GM18505 (cell line): ENCODE measurements at regions not wholly inside any gene's neighbourhood (a gene's known extent, or its start where the extent isn't known, plus 50 kb on each side); places are given as distances from the start of the nearest gene placed in this dataset.

ENCODE experiments used
- ATAC-seq: cut with Tn5 transposase; IDR thresholded peaks from one replicate; pipeline ENCODE4 v1.9.1; 2021; ENCODE audit not compliant: unreplicated experiment
- POLR2A ChIP-seq: IDR thresholded peaks from 4 replicates; pipeline ENCODE4 v1.6.1; 2011; ENCODE audit warnings: borderline replicate concordance; ENCODE audit not compliant: insufficient read depth, insufficient read length; ENCODE audit errors: extremely low read depth

DNA sequence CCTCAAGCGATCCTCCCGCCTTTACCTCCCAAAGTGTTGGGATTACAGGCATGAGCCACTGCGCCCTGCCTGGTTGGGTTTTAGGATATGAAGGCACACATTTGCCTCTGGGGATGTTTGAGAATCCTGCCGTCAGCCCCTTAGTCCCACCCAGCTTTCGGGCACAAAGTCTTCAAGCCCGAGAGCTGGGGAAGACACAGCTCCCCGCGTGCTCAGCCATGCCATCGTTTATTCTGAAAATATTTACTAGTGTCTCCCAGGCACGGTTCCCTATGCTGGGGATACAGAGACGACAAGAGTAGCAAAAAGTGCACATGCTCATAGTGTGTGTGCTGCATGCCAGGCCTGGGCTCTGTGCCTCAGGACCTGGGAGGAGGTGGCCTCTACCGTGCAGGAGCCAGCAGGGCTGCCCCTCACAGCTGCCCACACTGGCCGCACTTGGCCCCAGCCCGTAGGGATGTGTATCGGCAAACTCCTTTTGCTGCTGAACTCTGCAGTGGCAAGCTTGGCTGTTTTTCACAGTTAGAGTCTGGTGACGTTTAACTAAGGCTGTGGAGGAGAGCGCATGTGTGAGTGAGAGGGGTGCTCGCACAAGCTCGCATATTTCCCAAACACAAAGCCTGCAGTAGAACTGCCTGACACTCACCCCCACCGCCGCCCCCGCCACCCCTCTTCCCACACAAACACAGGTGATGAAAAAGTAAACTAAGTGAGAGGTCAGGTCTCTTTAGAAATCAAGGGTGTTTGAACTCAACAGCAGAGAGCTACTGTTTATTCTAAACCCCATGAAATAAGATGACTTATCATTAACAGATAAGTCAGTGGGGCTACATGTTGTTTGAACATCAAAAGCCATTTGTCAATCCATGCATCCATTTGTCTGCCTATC, 266.4 kb downstream of the MRTFB start:
- TF ChIP-seq POLR2A: no peak
- ATAC-seq: no peak

DNA sequence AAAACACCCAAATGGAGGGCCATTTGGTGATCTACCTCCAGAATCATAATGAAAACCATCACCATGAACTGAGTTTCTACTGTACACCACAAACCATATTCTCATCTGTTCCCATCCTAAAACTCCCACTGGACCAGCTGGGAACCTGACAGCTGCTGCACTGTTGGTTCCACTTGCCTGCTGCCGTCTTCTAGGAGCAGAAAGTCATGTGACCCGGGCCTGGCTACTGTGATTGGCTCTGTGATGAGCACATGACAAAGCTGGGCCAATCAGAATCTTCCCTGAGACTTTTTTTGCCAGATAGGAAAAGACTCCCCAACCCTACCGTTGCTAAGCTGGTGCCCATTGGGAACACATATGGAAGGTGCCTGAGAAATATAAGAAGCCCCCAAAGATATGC, 264.2 kb downstream of the MRTFB start:
- no peak for ATAC-seq
- no peak for TF ChIP-seq POLR2A

DNA sequence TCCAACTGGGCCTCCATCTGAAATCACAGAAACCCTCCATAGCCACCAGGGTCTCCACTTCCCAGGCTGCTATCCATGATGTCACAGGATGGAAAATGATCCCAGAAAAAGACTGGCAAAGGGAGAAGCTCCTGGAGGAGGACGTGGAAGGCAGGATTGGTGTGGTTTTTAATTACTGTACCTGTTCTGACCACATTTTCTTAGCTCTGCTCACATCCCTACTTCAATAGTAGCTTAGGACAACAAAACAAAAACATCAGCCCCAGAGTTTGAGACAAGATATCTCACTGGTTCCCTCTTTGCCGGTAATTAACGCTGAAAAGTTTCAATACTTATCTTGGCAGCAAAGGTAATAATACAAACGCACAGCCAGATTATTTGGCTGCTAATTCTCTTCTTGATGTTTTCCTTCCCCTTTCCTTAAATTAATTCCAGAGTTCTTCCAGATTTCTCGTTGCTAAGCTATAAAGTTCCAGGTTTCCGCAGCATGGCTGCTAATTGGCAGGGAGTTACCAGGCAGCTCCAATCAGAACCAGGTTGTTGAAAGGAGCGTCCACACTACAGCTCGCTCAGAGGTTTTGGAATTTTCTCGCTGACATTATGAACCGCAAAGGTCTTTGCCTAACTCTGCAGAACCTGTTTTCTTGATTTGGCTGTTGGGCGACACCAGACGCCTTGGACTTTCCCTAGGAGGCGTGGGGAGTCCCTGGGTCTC, 263.4 kb downstream of the MRTFB start:
- ATAC-seq: no peak
- no peak for TF ChIP-seq POLR2A

DNA sequence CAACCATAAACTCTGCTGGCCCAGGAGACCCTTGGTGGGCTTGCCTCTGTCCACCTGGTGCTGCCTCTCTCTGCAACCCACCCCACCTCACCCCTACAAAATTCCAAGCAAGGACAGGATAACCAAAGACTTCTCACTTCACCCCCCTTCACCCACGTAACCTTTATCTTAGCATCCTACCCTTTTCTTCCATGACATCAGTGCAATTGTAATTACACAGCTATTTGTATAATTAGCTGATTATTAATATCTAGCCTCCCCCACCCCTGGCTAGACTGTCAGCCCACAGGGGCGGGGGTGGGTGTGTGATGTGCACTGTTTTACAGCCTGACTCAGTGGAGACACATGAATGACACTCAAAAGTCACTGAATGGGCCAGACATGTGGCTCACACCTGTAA, 262.2 kb downstream of the MRTFB start:
- TF ChIP-seq POLR2A: no peak
- ATAC-seq: no peak

DNA sequence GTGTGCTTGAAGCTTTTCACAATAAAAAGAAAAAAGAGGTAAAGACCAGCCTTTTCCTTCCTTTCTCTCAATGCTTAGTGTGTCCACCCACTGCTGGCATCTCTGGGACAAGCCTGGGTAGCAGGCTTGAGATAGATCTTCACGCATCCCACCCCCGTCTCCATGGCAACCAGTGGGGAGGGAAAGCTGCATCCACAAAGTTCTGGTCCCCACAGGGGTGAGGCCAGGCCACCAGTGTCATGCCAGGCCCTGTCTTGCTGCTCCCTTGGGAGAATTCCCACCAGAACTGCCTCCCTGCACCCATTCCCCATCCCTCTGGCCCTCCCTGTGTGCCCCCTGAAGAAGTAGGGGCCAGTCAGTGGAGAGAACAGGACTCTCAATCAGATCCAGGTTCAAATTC, 259.9 kb downstream of the MRTFB start:
- ATAC-seq: no peak
- no peak for TF ChIP-seq POLR2A

DNA sequence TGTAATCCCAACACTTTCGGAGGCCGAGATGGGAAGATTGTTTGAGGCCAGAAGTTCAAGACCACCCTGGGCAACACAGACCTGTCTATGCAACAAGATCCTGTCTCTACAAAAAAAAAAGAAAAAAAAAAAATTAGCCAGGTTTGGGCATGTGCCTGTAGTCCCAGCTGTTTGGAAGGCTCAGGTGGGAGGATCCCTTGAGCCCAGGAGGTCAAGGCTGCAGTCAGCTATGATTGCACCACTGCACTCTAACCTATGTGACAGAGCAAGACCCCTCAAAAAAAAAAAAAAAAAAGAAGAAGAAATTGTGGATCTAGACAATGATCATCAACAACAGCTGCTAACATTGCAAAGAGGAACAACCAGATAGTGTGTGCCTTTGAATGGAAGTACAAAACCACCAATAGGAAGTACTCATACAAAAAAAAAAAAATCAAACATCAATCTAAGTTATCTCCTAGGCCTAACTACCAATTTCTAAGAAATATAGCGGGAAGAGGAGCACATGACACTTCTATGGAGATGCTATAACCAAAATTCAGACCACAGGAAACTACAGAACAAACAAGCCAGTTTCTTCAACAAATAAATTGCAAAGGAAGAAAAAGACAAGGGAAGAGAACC, 258.7 kb downstream of the MRTFB start:
- no peak for ATAC-seq
- no peak for TF ChIP-seq POLR2A

DNA sequence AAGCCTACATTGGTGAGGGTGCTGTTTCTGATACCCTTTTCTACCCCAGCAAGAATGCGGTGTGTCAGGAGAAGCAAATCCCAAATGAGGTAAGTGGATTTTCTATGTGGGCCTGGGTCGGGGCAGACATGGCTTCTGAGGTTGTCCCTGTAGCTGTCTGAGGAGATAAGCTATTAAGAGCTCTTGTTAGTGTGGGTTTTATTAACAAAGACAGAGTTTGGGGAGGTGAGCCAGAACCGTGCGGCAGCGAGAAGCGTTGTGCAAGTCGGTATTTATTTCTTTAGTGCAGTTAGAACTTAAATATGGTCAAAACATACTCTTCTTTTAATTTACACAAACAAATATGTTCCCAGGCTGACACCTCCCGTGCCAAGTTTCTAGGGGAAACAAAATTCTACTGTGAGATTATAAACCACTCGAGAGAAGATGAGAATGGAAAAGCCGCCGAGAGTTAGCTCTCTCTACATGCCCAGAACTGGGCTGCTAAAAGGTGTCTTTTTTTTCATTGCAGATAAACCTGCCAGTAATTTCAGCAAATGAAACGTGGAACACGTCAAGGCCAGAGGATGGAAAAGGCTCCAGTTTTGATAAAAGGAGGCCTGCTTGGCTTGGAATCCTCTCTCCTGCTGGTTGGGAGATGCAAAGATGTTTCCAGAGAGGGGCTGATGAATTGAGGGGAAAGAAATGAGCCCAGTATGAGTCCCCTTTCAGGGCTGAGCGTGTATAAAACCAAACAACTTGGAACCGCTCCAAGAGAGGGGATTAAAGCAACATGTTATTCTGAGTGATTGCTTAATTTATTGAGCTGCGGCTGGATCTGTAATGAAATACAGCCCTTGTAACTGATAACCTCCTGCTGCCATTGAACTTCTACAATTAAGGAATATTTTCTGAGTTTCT, 254.6 kb downstream of the MRTFB start:
- no peak for ATAC-seq
- no peak for TF ChIP-seq POLR2A

DNA sequence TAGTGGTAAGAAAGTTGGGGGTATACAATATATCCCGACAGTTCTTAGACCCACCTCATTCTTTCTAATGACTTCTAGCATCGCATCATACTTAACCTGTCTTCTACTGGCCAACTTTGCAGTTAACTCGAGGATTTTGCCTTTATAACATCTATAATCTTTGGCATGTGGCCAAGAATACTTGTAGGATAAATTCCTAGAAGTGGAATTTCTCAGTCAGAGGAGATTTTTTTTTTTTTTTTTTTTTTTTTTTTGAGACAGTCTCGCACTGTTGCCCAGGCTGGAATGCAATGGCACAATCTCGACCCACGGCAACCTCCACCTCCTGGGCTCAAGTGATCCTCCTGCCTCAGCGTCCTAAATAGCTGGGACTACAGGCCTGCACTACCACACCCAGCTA, 253.5 kb downstream of the MRTFB start:
- no peak for TF ChIP-seq POLR2A
- no peak for ATAC-seq

DNA sequence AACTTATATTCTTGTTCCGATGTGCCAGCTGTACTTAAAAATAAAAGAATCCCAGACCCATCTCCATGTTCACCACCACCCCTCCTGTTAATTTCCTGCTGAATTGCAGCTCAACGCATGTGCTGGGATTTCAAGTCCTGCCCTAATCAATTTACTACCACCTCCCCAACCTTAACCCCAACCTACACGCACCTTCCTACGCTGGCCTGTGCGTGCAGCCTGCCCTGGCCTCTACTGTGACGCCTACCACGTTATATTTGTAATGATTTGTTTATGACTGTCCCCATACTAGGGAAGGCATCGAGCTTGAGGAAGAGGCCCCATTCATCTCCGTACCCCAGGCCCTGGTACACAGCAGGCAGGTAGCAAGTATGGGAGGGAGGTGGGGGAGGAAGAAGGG, 251.1 kb downstream of the MRTFB start:
- no peak for TF ChIP-seq POLR2A
- ATAC-seq: no peak

DNA sequence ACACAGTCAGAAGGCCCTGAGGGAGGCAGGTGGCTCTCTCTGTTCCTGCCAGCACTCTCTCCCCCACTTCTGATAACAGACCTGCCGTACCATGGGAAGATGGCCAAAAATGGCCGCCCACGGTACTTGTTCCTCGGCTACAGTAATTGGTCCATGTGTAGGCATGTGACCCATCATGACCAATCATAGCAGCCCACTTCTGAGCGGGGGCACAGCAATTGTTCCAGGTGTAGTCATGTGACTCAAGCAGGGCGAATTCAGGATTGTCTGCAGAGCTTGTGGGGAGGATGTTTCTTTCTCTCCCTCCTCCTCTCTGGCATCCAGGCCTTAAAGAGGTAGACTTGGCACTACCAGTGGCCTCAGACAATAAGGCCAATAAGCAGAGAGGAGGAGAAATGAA, 250.4 kb downstream of the MRTFB start:
- no peak for ATAC-seq
- TF ChIP-seq POLR2A: no peak

DNA sequence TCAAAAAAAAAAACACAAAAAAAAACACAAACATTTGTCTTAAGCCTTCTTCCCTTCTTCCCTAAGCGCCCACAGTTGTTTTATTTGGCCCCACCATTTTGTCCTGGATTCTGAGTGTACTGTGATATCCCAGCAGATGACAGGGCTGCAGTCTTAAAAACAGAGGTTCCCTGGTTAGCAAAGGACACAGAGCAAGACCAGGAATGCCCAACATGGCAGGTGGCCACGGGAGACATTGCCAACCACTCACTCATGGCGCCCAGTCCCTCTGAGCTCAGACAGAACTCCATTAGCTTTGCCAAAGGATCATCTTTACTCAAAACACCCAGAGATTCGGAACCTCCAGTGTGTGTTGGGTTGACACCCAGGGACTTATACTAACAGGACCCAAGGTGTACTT, 249.3 kb downstream of the MRTFB start:
- ATAC-seq: no peak
- no peak for TF ChIP-seq POLR2A
